Thyroid gland (tissue), 4 donors: ENCODE measurements at regions not wholly inside any gene's neighbourhood (a gene's known extent, or its start where the extent isn't known, plus 50 kb on each side); places are given as distances from the start of the nearest gene placed in this dataset.

Experiments
- DNase-seq, 2 donors: peaks; one replicate each; pipeline ENCODE4 v3.0.0-alpha.2; 2019
- H3K27ac ChIP-seq, 3 donors: fragments of 200-600 bp; sonication (generic); 1 replicate in 2 of 3; 2 replicates in 1 of 3; pipeline ENCODE4 v1.5.1; 2016 to 2019; ENCODE audit warnings: mild to moderate bottlenecking in 1 of 3, moderate library complexity in 1 of 3
- H3K27me3 ChIP-seq: fragments of 200-600 bp; sonication (generic); one replicate; pipeline ENCODE4 v1.5.1; 2019
- H3K36me3 ChIP-seq, 2 donors: fragments of 200-600 bp; sonication (generic); one replicate each; pipeline ENCODE4 v1.5.1; 2016 to 2019
- H3K4me1 ChIP-seq, 2 donors: fragments of 200-600 bp; sonication (generic); one replicate each; pipeline ENCODE4 v1.5.1; 2017 to 2019
- H3K4me3 ChIP-seq, 3 donors: fragments of 200-600 bp; sonication (generic); replicated peaks in 1 of 3; 1 replicate in 2 of 3; 2 replicates in 1 of 3; pipeline ENCODE4 v1.5.1; 2016; ENCODE audit warnings: mild to moderate bottlenecking in 1 of 3
- H3K9me3 ChIP-seq: fragments of 200-600 bp; sonication (generic); one replicate; pipeline ENCODE4 v1.5.1; 2017
- CTCF ChIP-seq, 6 experiments: fragments of 200-600 bp in 3 of 6; fragments of 450-650 bp in 3 of 6; sonication (generic) in 3 of 6; IDR thresholded peaks; one replicate each; pipeline ENCODE4 v1.5.1; 2016 to 2019; ENCODE audit warnings: antibody characterized with exemption in 6 of 6, mild to moderate bottlenecking in 2 of 6, inconsistent platforms in 1 of 6, moderate library complexity in 1 of 6
- POLR2A ChIP-seq, 2 donors: fragments of 450-650 bp; IDR thresholded peaks; one replicate each; pipeline ENCODE4 v1.6.1; 2017; ENCODE audit warnings: antibody characterized with exemption in 2 of 2, mild to moderate bottlenecking in 2 of 2, moderate library complexity in 1 of 2
- WGBS, 2 donors: methylation state at CpG; one replicate each; pipeline ENCODE4 v1.1.5; 2017; 5-methylcytosine and 5-hydroxymethylcytosine counted together
- intact Hi-C: fragments of 100-400 bp; cut with DNase I; formaldehyde crosslinking; loops from one replicate; pipeline ENCODE4 v1.15.1; 2023

GRCh38 chr13:72113931-72114330 lies 246.9 kb upstream of the DACH1 start:
- intact Hi-C loops: no loop called here
- no peaks in the 10 kb centered on the region for H3K27me3 ChIP-seq
- H3K9me3 ChIP-seq: no peaks in the 10 kb centered on the region
- TF ChIP-seq POLR2A (IDR thresholded peaks at IDR 0.05) (no peak), CTCF (IDR thresholded peaks at IDR 0.05) (no peak)
- DNase-seq: no peak
- H3K4me3 ChIP-seq: no peak overlapping the region
- no peaks in the 10 kb centered on the region for H3K36me3 ChIP-seq
- WGBS, 2 donors: 77 to 88% methylated on average over 2 of the region's 2 CpGs
- no peaks in the 10 kb centered on the region for H3K4me1 ChIP-seq
- H3K27ac ChIP-seq: no peak overlapping the region

GRCh38 chr13:72113076-72113475 lies 246.1 kb upstream of the DACH1 start:
- no peak for DNase-seq
- intact Hi-C loops: no loop called here

GRCh38 chr13:72112216-72112615 lies 245.2 kb upstream of the DACH1 start:
- no peaks in the 10 kb centered on the region for H3K36me3 ChIP-seq
- H3K27ac ChIP-seq: no peak overlapping the region
- 84 to 95% methylated on average over 2 of the region's 2 CpGs for WGBS, 2 donors
- intact Hi-C loops: no loop called here
- no peaks in the 10 kb centered on the region for H3K4me1 ChIP-seq
- no peak for DNase-seq
- TF ChIP-seq POLR2A (IDR thresholded peaks at IDR 0.05) (no peak), CTCF (IDR thresholded peaks at IDR 0.05) (no peak)
- H3K4me3 ChIP-seq: no peak overlapping the region
- no peaks in the 10 kb centered on the region for H3K9me3 ChIP-seq
- H3K27me3 ChIP-seq: no peaks in the 10 kb centered on the region

More at GRCh38 chr13:72113076-72113475, 246.1 kb upstream of the DACH1 start:
- WGBS, 2 donors: 81 to 91% methylated on average over 1 of the region's 1 CpG
- H3K4me1 ChIP-seq: no peaks in the 10 kb centered on the region
- no peaks in the 10 kb centered on the region for H3K9me3 ChIP-seq
- no peak for TF ChIP-seq POLR2A (IDR thresholded peaks at IDR 0.05)
- TF ChIP-seq CTCF (IDR thresholded peaks at IDR 0.05): no peak
- no peaks in the 10 kb centered on the region for H3K36me3 ChIP-seq
- H3K4me3 ChIP-seq: no peak overlapping the region
- H3K27me3 ChIP-seq: no peaks in the 10 kb centered on the region
- H3K27ac ChIP-seq: no peak overlapping the region

GRCh38 chr13:72109863-72110262 lies 242.9 kb upstream of the DACH1 start:
- no peaks in the 10 kb centered on the region for H3K27me3 ChIP-seq
- no peaks in the 10 kb centered on the region for H3K9me3 ChIP-seq
- H3K36me3 ChIP-seq: no peaks in the 10 kb centered on the region
- no peaks in the 10 kb centered on the region for H3K4me1 ChIP-seq
- intact Hi-C loops: no loop called here
- 88 to 95% methylated on average over 4 of the region's 4 CpGs for WGBS, 2 donors
- H3K27ac ChIP-seq: no peak overlapping the region
- no peak for DNase-seq
- no peak overlapping the region for H3K4me3 ChIP-seq
- TF ChIP-seq CTCF (IDR thresholded peaks at IDR 0.05): no peak
- no peak for TF ChIP-seq POLR2A (IDR thresholded peaks at IDR 0.05)

GRCh38 chr13:72104656-72105180 lies 237.7 kb upstream of the DACH1 start:
- WGBS, 2 donors: 82 to 91% methylated on average over 1 of the region's 1 CpG
- Histone ChIP-seq H3K27ac (no peak overlapping the region), H3K9me3 (no peaks in the 10 kb centered on the region), H3K4me1 (no peaks in the 10 kb centered on the region), H3K36me3 (no peaks in the 10 kb centered on the region), H3K27me3 (no peaks in the 10 kb centered on the region), H3K4me3 (no peak overlapping the region)
- no peak for DNase-seq
- intact Hi-C loops: no loop called here
- TF ChIP-seq CTCF (IDR thresholded peaks at IDR 0.05): no peak
- no peak for TF ChIP-seq POLR2A (IDR thresholded peaks at IDR 0.05)
